Sigmoid colon (tissue), 6 donors: ENCODE measurements at regions not wholly inside any gene's neighbourhood (a gene's known extent, or its start where the extent isn't known, plus 50 kb on each side); places are given as distances from the start of the nearest gene placed in this dataset.
A peak's percentile ranks its signal among the peaks of the same experiment; 100 is the strongest.

Source experiments
- DNase-seq: peaks from one replicate; pipeline ENCODE4 v3.0.0-alpha.2; 2019
- H3K27ac ChIP-seq, 4 donors: fragments of 200-600 bp; sonication (generic); one replicate each; pipeline ENCODE4 v1.5.1; 2016 to 2019; ENCODE audit warnings: mild to moderate bottlenecking in 1 of 4
- H3K27me3 ChIP-seq, 3 donors: fragments of 200-600 bp; sonication (generic); one replicate each; pipeline ENCODE4 v1.5.1; 2019; ENCODE audit warnings: mild to moderate bottlenecking in 1 of 3
- H3K36me3 ChIP-seq, 4 donors: fragments of 200-600 bp; sonication (generic); one replicate each; pipeline ENCODE4 v1.5.1; 2016 to 2019
- H3K4me1 ChIP-seq, 4 donors: fragments of 200-600 bp; sonication (generic); one replicate each; pipeline ENCODE4 v1.5.1; 2017 to 2019
- H3K4me3 ChIP-seq, 4 donors: fragments of 200-600 bp; sonication (generic); one replicate each; pipeline ENCODE4 v1.5.1; 2017 to 2019; ENCODE audit warnings: mild to moderate bottlenecking in 2 of 4, moderate library complexity in 1 of 4
- H3K9me3 ChIP-seq, 4 donors: fragments of 200-600 bp in 3 of 4; sonication (generic) in 3 of 4; one replicate each; pipeline versions ENCODE4 v1.5.1 to v1.6.1; 2013 to 2019
- CTCF ChIP-seq, 4 experiments: fragments of 450-650 bp in 3 of 4; fragments of 200-600 bp in 1 of 4; IDR thresholded peaks; one replicate each; pipeline ENCODE4 v1.5.1; 2016 to 2019; ENCODE audit warnings: antibody characterized with exemption in 4 of 4, mild to moderate bottlenecking in 3 of 4, moderate library complexity in 2 of 4
- EP300 ChIP-seq, 4 donors: sonication (generic); formaldehyde crosslinking; IDR thresholded peaks; one replicate each; pipeline ENCODE4 v1.6.1; 2017; ENCODE audit warnings: antibody characterized with exemption in 4 of 4
- POLR2A ChIP-seq, 2 donors: fragments of 450-650 bp; IDR thresholded peaks; one replicate each; pipeline ENCODE4 v1.6.1; 2016; ENCODE audit warnings: antibody characterized with exemption in 2 of 2, mild to moderate bottlenecking in 2 of 2, moderate library complexity in 2 of 2
- POLR2AphosphoS5 ChIP-seq, 4 donors: sonication (generic); formaldehyde crosslinking; IDR thresholded peaks; one replicate each; pipeline ENCODE4 v1.6.1; 2017; ENCODE audit warnings: antibody characterized with exemption in 4 of 4
- WGBS, 2 donors: extraction: QIAGEN DNeasy Blood & Tissue Kit; methylation state at CpG; one replicate each; pipeline ENCODE4 v1.1.7; 2013; 5-methylcytosine and 5-hydroxymethylcytosine counted together
- intact Hi-C: fragments of 100-400 bp; cut with DNase I; formaldehyde crosslinking; loops from one replicate; pipeline ENCODE4 v1.15.1; 2023
- donor health status: healthy with polysubstance abuse.
- donor health status: healthy.

DNA sequence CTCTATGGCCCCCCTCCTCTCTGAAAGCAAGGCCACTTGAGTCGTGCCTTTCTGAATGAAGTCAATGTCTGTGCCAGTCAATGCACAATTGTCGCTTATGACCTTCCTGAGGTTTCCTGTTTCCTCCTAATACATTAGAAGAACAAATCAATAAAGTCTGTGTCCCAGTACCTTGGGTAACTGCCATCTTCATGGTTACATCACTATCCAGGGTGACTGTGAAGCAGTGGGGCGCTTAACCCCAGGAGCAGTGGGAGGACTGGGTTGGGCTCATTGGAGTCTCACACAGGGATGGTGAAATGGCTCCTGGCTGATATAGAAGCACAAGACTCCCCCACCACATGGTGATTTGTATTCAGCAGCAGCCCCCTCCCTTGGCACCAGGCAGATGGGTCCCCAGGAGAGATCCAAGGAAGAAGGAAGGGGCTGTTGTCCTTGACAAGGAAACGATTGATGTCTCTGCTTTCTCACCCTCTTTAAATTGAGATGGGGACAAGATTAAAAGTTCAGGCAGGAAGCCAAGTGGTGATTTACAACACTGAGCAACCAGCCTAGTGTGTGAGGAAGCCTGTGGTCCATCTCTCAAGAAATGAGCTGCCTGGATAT lies 261.9 kb upstream of the ZNF462 start:
- Histone ChIP-seq H3K4me1 (no peaks in the 10 kb centered on the region), H3K27me3 (no peaks in the 10 kb centered on the region), H3K36me3 (no peaks in the 10 kb centered on the region), H3K9me3 (no peaks in the 10 kb centered on the region), H3K4me3 (no peak overlapping the region), H3K27ac (no peak overlapping the region)
- TF ChIP-seq POLR2AphosphoS5 (IDR thresholded peaks at IDR 0.05) (no peak), POLR2A (IDR thresholded peaks at IDR 0.05) (no peak), CTCF (IDR thresholded peaks at IDR 0.05) (no peak), EP300 (IDR thresholded peaks at IDR 0.05) (no peak)
- intact Hi-C loops = no loop called here
- WGBS, 2 donors = 80% methylated on average over 4 of the region's 4 CpGs
- no peak for DNase-seq

GRCh38 chr9:106602344-106602743 lies 260.6 kb upstream of the ZNF462 start:
- no peaks in the 10 kb centered on the region for H3K27me3 ChIP-seq
- no peak overlapping the region for H3K27ac ChIP-seq
- no peak for DNase-seq
- no peak overlapping the region for H3K4me3 ChIP-seq
- no peaks in the 10 kb centered on the region for H3K4me1 ChIP-seq
- no peak for TF ChIP-seq POLR2AphosphoS5 (IDR thresholded peaks at IDR 0.05)
- TF ChIP-seq EP300 (IDR thresholded peaks at IDR 0.05) = no peak
- TF ChIP-seq POLR2A (IDR thresholded peaks at IDR 0.05) = no peak
- no peak for TF ChIP-seq CTCF (IDR thresholded peaks at IDR 0.05)
- no peaks in the 10 kb centered on the region for H3K36me3 ChIP-seq
- 59 to 69% methylated on average over 1 of the region's 1 CpG for WGBS, 2 donors
- intact Hi-C loops = no loop called here
- H3K9me3 ChIP-seq = no peaks in the 10 kb centered on the region

DNA sequence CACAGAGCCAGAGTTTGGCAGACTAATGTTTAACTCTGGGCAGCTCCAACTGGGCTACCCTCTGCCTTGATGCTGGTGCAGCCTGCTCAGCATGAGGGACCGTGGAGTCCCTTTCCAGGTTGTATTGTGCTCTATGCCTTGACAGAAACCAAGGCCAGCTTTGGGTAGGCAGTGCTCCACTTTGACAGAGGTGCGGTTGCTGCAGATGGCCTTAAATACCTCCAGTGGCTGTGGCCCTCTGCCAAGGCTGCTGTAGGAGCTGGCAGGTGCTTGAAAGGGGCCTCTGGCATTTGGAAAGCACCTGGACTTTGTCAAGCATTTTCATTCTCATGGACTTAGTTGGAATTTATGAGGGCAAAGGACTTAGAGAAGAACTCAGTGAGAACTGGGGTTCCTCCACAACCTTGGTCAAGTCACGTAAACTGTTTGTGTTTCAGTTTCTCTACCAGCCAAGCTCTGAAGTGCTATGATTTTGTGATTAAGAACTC lies 249.7 kb upstream of the ZNF462 start:
- peak; percentile 75 for DNase-seq
- H3K27me3 ChIP-seq = no peaks in the 10 kb centered on the region
- no peaks in the 10 kb centered on the region for H3K36me3 ChIP-seq
- peaks cover 0 to 49% (median 34%) of the 10 kb centered on the region in 4 donors for H3K4me1 ChIP-seq
- 14 to 62% methylated on average over 3 of the region's 3 CpGs for WGBS, 2 donors
- intact Hi-C loops = no loop called here
- no peak overlapping the region for H3K4me3 ChIP-seq
- H3K27ac ChIP-seq = peak overlapping the region in 3 of 4 donors; percentile 35 to 70 (median 41)
- TF ChIP-seq POLR2A (IDR thresholded peaks at IDR 0.05) (no peak), EP300 (IDR thresholded peaks at IDR 0.05) (peak in 2 of 4 donors; percentile 28 to 51), CTCF (IDR thresholded peaks at IDR 0.05) (no peak), POLR2AphosphoS5 (IDR thresholded peaks at IDR 0.05) (peak in 3 of 4 donors; percentile 37 to 87 (median 84))
- no peaks in the 10 kb centered on the region for H3K9me3 ChIP-seq

DNA sequence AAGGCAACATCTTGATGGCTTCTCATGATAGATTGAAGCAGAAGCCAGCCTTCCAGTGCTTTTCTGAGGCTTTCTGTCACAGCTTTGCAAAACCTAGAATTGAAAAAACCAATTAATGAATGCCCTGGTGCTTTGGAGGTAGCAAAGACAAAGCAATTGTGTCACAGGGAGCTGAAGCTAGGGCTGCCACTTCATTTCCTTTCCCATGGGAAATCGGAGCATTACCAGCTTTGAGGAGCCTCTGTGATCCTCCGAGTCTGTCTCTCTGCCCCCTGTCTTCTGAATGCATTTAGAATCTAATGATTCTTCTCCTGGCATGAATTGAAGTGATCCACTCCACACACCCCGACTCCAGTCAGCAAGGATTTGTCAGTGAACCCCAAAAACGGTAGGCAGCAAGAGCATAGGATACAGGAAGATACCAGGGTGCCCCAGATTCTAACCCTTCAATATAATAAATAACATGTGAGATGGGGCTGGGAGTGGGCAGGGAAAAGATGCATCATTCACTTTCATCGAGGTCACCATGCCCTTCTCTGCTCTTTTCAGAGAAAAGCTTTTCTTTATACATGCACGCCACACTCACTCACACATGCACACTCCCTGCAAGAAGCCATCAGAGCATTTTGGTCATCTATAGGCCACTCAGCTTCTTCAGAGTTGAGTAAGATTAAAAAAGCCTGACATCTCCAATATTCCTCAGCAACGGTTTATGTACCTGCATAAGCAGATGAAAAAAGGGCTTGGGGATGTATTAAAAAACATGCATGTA lies 247.7 kb upstream of the ZNF462 start:
- H3K27me3 ChIP-seq = no peaks in the 10 kb centered on the region
- no peak overlapping the region for H3K4me3 ChIP-seq
- intact Hi-C loops = no loop called here
- no peaks in the 10 kb centered on the region for H3K9me3 ChIP-seq
- H3K4me1 ChIP-seq = peaks cover 0 to 49% (median 34%) of the 10 kb centered on the region in 4 donors
- 90 to 92% methylated on average over 7 of the region's 7 CpGs for WGBS, 2 donors
- H3K36me3 ChIP-seq = no peaks in the 10 kb centered on the region
- TF ChIP-seq POLR2A (IDR thresholded peaks at IDR 0.05) (no peak), EP300 (IDR thresholded peaks at IDR 0.05) (no peak), CTCF (IDR thresholded peaks at IDR 0.05) (no peak), POLR2AphosphoS5 (IDR thresholded peaks at IDR 0.05) (no peak)
- no peak overlapping the region for H3K27ac ChIP-seq
- DNase-seq = no peak
